ENCODE measurements at regions not wholly inside any gene's neighbourhood (a gene's known extent, or its start where the extent isn't known, plus 50 kb on each side); places are given as distances from the start of the nearest gene placed in this dataset.
"Not testable (repeated sequence)": the region's sequence is repeated elsewhere in the genome, so short reads cannot be mapped to it uniquely, and the experiment has no call there.

- no peak for DNase-seq
Observed at GRCh38 chr4:55028196-55028595, 97.2 kb downstream of the KDR start.

DNA sequence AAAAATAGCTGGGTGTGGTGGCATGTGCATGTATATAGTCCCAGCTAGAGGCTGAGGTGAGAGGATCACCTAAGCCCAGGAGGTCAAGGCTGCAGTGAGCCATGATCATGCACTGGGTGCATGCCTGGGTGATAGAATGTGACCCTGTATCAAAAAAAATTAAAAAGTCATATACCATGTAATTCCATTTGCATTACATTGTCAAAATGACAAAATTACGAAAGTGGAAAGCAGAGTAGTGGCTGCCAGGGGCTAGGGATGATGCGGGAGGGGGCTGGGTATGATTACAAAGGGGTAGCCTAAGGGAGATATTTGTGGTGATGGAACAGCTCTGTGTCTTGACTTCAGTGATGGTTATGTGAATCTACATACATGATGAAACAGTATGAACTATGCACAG is 97.8 kb downstream of the KDR start:
- DNase-seq = no peak

DNA sequence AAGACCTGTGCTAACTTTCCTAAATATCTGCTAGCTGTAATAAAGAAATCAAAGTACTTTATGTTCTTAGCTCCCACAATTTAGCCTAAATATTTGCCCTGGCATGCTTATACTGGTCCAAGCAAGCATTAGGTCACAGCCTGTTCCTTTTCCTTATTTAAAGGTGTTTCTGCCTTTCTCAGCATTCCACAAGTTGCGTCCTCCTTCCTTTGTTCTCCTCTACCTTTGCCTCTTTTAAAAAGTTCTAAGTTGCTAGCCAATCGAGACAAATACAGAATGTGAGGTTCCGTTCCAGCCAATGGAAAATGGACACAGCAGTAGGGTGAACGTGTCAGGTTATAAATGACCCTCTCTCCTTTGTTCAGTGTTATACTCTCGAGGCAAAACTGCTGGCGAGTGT is 99.9 kb downstream of the KDR start:
- not testable (repeated sequence) for DNase-seq

- no peak for DNase-seq
Observed at GRCh38 chr4:55023030-55023429, 102.4 kb downstream of the KDR start.

DNA sequence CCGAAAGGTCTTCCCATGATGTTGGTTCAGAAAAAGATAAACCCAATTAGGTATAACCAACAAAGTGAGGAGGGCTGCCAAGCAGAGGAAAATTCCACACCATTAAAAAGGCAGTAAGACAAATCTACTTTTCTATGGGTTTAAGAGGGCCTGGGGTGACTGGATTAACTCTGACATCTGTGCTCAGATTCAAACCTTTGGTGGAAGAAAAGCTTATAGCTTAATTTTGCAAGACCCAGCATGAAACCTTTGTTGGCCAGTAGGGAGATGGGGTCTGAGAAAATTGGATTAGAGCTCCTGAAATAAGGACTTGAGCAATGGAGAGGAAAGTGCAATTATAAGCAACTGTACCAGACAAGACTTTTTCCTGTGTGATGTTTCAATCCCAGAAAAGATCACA is 104.2 kb downstream of the KDR start:
- DNase-seq = no peak

DNA sequence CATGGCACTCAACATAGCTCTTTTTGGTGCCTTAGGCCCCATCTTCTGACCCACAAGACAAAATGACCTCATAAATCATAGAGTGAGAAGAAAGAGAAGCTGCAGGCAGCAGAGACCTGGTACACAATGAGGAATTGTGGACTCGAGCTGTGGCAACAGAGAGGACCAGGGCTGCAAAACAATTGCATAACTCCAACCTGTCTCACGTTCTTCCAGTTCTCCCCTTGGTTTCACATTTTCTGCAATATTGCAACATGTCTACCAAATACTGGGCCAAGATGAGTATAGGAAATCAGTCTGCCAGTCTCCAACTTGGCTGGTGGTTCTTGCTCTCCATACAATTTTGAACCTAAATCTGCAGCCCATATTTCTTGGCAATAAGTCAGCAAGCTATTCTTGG is 105.3 kb downstream of the KDR start:
- DNase-seq = no peak

GRCh38 chr4:55018978-55019377 is 106.4 kb downstream of the KDR start:
- no peak for DNase-seq

DNA sequence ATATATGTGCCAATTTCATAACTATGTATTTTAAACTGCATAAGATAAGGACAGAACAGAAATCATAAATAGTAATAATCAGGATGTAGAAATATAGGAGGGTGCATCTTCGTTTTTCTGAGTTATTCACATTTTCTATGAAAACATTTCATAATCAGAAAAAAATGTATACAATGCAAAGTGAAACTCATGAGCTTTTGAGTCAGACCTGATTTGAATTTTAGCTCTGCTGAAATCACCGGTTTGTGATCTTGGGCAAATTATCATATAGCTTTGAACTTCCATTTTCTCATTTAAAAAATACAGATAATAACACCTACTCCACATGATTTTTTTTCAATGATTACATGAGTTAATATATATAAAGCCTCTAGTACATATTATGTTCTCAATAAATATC is 106.9 kb downstream of the KDR start:
- no peak for DNase-seq

DNA sequence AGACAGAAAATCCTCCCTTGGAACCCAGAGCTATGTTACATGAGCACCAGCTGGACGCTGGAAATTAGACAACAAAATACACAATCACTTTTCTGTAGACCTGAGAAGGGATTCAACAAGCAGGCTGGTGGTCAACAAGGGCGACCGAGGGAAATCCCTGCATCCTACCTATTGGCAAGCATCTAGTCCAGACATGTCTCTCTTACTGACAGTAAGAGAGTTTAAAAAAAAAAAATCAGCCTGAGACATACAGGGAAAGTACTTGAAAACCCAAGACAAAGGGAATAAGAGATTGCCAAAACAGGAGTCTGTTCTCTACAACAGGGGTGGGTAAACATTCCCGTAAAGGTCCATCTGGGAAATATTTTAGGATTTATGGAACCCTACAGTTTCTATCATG is 108.0 kb downstream of the KDR start:
- DNase-seq = no peak

GRCh38 chr4:55016131-55016530 is 109.3 kb downstream of the KDR start:
- DNase-seq = no peak

GRCh38 chr4:55014876-55015275 is 110.5 kb downstream of the KDR start:
- DNase-seq = no peak

- no peak for DNase-seq
Observed at GRCh38 chr4:55013431-55013955, 111.9 kb downstream of the KDR start.

- DNase-seq = no peak
Observed at GRCh38 chr4:55012363-55013230, 112.8 kb downstream of the KDR start.

GRCh38 chr4:55011761-55012160 is 113.6 kb downstream of the KDR start:
- DNase-seq = no peak

GRCh38 chr4:55010550-55010949 is 114.8 kb downstream of the KDR start:
- no peak for DNase-seq

- DNase-seq = no peak
Observed at GRCh38 chr4:55008166-55009056, 117.0 kb downstream of the KDR start.

DNA sequence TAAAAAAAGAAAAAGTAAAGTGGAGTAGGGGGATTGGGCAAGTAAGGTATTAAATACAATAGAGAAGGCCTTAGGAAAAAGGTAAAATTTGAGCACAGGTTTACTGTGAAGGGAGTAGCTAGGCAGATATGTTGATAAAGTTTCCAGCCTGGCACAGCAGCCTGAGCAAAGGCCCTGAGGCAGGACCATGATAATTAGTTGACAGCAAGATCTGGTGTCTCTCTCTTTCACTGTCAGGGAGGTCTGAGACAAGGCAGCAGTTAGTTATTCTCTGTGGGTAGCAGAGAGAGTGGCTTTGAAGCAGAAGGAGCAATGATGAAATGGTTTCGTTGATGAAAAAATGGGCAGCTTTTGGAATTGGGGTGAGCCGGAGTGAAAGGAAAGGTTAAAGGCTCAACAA is 119.5 kb downstream of the KDR start:
- DNase-seq = no peak

DNA sequence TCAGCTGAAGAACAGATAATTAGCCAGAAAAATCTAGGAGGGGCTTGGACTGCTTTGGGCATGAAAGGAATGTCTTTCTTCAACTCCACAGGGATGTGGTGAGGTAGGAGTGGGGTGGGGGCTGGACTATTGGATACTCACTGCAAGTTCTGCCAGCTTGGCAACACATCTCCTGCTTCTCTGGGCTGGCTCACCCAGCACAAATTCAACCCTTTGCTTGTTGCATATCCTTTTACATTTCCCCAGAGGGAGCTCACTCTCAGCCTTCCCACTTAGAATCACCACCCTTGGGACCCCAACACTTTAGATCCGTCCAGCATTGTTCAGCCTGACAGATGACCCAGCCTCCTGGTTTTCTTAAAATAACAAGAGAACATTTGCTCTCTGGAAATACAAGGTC is 120.6 kb downstream of the KDR start:
- no peak for DNase-seq

DNA sequence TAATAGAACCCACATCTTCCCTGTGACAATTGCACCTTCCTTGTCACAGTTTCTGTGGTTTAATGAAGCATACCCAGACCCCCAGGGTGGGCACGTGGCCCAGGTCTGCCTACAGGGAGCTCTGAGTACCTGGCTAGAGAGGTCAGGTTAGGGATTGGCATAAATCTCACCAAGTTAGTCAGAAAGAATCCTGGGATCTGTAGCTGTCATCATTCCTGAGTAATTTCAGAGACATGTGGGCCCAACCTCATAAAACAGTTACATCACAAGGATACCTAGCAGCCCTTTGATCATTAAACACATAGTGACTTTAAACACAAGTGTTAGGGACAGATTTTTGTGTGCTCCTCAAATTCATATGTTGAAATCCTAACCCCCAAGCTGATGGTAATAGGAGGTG is 123.0 kb downstream of the KDR start:
- DNase-seq = no peak

GRCh38 chr4:55001538-55001937 is 123.9 kb downstream of the KDR start:
- no peak for DNase-seq

DNA sequence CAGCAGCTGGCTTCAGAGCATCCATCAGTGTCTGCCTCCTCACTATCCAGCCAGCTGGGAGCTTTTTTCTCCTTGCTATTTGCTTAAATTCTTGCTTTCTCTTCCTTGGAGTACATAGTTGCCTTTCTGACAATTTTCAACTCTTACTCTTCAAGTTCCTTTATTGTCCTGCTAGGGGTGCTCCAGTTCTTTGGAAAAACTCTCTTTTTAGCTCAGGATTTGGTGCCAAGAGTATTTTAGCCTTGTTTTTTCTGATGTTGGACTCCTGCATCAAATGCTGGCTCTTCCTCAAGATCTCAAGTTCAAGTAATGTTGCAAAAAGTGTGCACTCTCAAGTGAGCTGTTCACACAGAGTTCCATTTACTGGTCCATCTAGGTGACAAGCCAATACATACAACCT is 126.4 kb downstream of the KDR start:
- no peak for DNase-seq

DNA sequence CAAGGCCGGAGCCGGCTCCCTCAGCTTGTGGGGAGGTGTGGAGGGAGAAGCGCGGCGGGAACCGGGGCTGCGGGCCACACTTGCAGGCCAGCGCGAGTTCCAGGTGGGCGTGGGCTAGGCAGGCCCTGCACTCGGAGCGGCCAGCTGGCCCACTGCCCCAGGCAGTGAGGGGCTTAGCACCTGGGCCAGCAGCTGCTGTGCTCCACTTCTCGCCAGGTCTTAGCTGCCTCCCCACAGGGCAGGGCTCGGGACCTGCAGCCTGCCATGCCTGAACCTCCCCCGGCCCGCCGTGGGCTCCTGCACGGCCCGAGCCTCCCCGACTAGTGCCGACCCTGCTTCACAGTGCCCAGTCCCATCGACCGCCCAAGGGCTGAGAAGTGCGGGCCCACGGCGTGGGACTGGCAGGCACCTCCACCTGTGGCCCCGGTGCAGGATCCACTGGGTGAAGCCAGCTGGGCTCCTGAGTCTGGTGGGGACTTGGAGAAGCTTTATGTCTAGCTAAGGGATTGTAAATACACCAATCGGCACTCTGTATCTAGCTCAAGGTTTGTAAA is 131.8 kb downstream of the KDR start:
- DNase-seq = not testable (repeated sequence)

- no peak for DNase-seq
Observed at GRCh38 chr4:54992266-54992665, 133.1 kb downstream of the KDR start.

- DNase-seq = no peak
Observed at GRCh38 chr4:54988655-54989054, 136.7 kb downstream of the KDR start.

All from activated CD4-positive, alpha-beta T cell treated with anti-CD3 and anti-CD28 coated beads for 1 hour (primary cell).